ENCODE measurements at regions not wholly inside any gene's neighbourhood (a gene's known extent, or its start where the extent isn't known, plus 50 kb on each side); places are given as distances from the start of the nearest gene placed in this dataset.
"Not testable (repeated sequence)": the region's sequence is repeated elsewhere in the genome, so short reads cannot be mapped to it uniquely, and the experiment has no call there.

DNA sequence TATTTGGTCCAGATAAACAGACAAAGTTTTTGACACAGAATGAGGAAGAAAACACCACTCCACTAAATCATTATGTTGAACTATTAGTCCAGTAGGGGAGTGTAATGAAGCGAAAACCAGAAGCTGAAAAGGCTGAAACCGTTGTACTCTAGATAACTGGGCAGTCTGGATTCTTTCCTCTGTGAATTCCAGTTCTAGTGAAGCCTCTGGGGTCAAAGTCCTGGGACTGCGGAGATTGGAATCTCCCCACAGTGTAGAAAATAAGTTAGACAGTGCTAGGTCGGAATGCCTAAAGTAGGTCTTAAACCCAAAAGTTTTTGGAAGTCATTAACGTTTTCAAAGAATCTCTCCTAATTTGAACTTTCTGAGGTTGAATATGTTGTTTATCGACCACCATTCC, 1589.9 kb downstream of the REEP3 start:
- TF ChIP-seq, protein P1, sequence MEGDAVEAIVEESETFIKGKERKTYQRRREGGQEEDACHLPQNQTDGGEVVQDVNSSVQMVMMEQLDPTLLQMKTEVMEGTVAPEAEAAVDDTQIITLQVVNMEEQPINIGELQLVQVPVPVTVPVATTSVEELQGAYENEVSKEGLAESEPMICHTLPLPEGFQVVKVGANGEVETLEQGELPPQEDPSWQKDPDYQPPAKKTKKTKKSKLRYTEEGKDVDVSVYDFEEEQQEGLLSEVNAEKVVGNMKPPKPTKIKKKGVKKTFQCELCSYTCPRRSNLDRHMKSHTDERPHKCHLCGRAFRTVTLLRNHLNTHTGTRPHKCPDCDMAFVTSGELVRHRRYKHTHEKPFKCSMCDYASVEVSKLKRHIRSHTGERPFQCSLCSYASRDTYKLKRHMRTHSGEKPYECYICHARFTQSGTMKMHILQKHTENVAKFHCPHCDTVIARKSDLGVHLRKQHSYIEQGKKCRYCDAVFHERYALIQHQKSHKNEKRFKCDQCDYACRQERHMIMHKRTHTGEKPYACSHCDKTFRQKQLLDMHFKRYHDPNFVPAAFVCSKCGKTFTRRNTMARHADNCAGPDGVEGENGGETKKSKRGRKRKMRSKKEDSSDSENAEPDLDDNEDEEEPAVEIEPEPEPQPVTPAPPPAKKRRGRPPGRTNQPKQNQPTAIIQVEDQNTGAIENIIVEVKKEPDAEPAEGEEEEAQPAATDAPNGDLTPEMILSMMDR (IDR thresholded peaks at IDR 0.05) = not testable (repeated sequence)
- TF ChIP-seq EP300, POLR2AphosphoS5, POLR2A (IDR thresholded peaks at IDR 0.05): not testable (repeated sequence)
